ENCODE measurements at regions not wholly inside any gene's neighbourhood (a gene's known extent, or its start where the extent isn't known, plus 50 kb on each side); places are given as distances from the start of the nearest gene placed in this dataset.

DNA sequence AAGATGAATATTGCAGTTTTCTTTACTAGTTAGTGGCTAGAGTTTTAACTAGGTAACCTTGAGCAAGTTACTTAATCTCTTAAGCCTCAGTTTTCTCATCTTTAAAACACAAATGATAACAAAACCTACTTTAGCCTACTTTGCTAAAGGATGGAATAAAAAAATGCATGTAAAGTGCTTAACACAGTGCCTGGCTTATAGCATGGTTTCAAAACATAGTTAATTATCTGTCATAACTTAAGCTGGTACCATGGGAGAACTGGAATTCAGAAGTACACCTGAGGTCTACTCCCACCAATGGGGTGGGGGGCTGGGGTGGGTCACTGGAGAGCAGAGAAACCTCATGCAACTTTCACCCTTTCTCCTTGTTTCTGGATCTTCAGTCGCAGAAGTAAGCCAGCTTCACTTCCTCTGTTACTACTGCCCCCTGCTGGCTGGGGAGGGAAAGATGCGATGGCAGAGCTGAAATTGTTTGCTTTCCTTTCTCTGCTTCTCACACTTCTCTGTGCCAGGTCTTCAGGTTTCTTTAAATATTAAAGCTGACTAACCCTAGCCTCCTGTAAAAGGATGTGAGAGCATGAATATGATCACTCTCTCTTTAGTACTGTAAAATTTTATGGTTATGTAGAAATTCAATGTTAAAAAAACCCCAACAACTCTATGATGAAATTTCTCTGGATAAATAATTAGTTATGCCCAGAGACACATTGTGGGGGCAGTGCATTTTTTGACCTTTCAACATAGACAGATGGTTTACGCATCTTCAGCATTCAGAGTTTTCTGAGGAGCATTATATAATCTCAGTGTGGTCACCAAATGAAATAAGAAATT, 324.2 kb downstream of the HLX start:
- ChIA-PET POLR2A (interaction anchor here (0.6 kb wide), 1 partner anchor 328 kb away, joined by 3 read pairs; no protein-coding TSS in a partner anchor), CTCF (interaction anchor here (0.6 to 7.2 kb wide), 76 partner anchors 10 to 396 kb away, joined by 3 to 145 read pairs (median 5); partner anchors contain the start of gene HLX)
- H3K4me3 ChIP-seq (ENCODE audit: low read depth, low read length): no peak overlapping the region
- TF ChIP-seq, protein P1, sequence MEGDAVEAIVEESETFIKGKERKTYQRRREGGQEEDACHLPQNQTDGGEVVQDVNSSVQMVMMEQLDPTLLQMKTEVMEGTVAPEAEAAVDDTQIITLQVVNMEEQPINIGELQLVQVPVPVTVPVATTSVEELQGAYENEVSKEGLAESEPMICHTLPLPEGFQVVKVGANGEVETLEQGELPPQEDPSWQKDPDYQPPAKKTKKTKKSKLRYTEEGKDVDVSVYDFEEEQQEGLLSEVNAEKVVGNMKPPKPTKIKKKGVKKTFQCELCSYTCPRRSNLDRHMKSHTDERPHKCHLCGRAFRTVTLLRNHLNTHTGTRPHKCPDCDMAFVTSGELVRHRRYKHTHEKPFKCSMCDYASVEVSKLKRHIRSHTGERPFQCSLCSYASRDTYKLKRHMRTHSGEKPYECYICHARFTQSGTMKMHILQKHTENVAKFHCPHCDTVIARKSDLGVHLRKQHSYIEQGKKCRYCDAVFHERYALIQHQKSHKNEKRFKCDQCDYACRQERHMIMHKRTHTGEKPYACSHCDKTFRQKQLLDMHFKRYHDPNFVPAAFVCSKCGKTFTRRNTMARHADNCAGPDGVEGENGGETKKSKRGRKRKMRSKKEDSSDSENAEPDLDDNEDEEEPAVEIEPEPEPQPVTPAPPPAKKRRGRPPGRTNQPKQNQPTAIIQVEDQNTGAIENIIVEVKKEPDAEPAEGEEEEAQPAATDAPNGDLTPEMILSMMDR (IDR thresholded peaks at IDR 0.05; ENCODE audit: insufficient read depth, low read length, missing control alignments): peak; percentile 87
- DNase-seq (ENCODE audit: low read depth, low spot score): no peak

DNA sequence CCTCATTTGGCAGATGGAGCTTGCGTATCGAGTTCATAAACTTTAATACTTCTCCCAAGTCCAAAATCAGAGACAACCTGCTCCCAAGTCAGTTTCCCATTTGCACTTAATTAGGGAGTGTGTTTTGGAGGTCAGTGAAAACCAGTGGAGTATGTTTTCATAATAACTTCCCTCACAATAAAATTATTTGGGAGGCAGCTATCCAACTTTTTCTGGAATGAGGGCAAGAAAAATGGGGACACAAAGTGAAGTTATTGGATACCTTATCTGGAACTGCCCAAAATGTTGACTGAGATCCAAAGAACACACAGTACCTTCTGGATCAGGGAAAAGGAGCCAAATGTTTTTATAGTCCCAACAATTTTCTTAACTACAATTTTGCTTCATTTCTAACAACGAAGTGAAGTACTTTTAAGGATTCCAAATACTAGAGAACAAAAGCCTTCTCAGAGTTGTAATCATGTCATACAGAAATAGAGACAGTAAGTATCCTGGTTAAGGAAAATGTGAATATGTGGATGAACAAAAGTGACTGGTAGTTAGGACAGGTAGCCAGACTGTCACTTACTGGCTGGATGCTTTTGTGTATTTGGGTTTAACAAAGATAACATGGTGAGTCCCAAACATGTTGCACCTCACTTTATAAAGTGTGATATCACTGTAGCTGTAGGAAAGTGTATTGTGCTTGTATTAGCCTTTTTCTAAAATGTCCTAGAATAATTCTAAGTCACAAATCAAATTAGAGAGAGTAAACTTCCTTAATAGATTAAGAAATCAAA, 325.0 kb downstream of the HLX start:
- H3K4me3 ChIP-seq (ENCODE audit: low read depth, low read length): no peak overlapping the region
- ChIA-PET POLR2A (interaction anchor here (0.6 kb wide), 1 partner anchor 329 kb away, joined by 3 read pairs; no protein-coding TSS in a partner anchor), CTCF (interaction anchor here (0.6 to 7.2 kb wide), 72 partner anchors 9 to 394 kb away, joined by 3 to 145 read pairs (median 4); partner anchors contain the start of gene HLX)
- DNase-seq (ENCODE audit: low read depth, low spot score): no peak
- TF ChIP-seq, protein P1 (IDR thresholded peaks at IDR 0.05; ENCODE audit: insufficient read depth, low read length, missing control alignments): no peak

DNA sequence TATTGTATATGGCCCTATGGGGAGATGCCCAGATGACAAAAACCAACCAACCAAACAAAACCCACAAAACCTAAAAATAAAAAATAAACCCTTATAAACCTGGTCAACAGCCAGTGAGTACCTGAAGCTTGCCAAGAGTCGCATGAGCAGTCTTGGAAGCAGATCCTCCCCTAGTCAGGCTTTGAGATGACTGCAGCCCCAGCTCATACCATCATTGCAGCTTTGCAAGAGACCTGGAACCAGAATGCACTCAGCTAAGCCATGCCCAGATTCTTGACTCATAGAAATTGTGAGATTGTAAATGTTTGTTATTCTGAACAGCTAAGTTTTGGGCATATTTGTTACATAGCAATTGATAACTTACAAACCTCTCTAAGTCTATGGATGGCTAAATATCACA, 326.8 kb downstream of the HLX start:
- TF ChIP-seq, protein P1 (IDR thresholded peaks at IDR 0.05; ENCODE audit: insufficient read depth, low read length, missing control alignments): no peak
- DNase-seq (ENCODE audit: low read depth, low spot score): no peak
- H3K4me3 ChIP-seq (ENCODE audit: low read depth, low read length): no peak overlapping the region
- ChIA-PET POLR2A (no interaction called here), CTCF (interaction anchor here (1.4 to 7.2 kb wide), 4 partner anchors 9 to 330 kb away, joined by 4 to 145 read pairs (median 20); partner anchors contain the start of gene HLX)

DNA sequence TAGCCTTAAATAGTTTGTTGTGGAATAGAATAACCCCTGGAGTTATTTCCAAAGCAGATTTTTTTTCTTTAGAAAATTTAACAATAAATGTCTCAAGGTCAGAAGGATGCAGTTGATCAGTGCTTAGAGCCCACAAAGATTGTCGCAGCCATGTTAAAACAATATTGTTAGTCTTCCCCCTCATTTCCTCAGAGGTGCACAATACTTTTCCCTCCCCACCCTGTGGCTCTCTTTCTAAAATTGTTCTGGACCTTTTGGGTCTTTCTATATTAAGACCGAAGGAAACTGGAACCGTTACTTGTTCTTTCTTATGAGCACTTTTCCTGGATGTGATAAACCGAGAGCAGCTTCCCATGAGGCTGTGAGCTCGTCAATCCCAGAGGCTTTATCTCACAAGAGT, 333.7 kb downstream of the HLX start:
- CTCF ChIA-PET: interaction anchor here (2.3 kb wide), 1 partner anchor 10 kb away, joined by 15 read pairs; no protein-coding TSS in a partner anchor
- DNase-seq (ENCODE audit: low read depth, low spot score): no peak
- TF ChIP-seq, protein P1 (IDR thresholded peaks at IDR 0.05; ENCODE audit: insufficient read depth, low read length, missing control alignments): no peak
- POLR2A ChIA-PET: no interaction called here
- no peak overlapping the region for H3K4me3 ChIP-seq (ENCODE audit: low read depth, low read length)

DNA sequence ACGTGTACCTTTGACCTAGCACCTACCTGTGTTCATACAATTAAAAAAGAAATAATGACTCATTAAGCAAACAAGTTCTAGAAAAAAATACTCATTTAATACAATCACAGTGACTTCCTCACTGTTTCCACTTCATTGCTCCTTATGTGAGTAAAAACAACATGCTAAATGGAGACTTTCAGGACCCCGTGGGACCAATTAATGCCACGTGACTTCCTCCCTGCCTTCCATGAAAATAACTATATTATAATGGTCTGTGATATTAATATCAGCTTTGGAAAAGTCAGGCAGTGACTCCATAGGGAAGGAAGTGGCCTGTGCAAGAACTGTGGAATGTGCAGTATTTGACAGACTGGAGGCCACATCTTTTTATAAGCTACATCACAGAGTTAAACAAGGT, 337.8 kb downstream of the HLX start:
- POLR2A ChIA-PET: no interaction called here
- TF ChIP-seq, protein P1 (IDR thresholded peaks at IDR 0.05; ENCODE audit: insufficient read depth, low read length, missing control alignments): no peak
- CTCF ChIA-PET: interaction anchor here (1.1 to 1.7 kb wide), 2 partner anchors 13 to 217 kb away, joined by 5 to 20 read pairs; no protein-coding TSS in a partner anchor
- DNase-seq (ENCODE audit: low read depth, low spot score): no peak
- H3K4me3 ChIP-seq (ENCODE audit: low read depth, low read length): no peak overlapping the region

Measured in AG04449 (cell line).